ENCODE measurements at regions not wholly inside any gene's neighbourhood (a gene's known extent, or its start where the extent isn't known, plus 50 kb on each side); places are given as distances from the start of the nearest gene placed in this dataset.

- H3K4me3 ChIP-seq (ENCODE audit: severe bottlenecking) = no peak overlapping the region
- no peaks in the 10 kb centered on the region for H3K4me1 ChIP-seq (ENCODE audit: insufficient read depth, poor library complexity, severe bottlenecking)
- ATAC-seq (ENCODE audit: low read depth) = no peak
- no peak for DNase-seq (ENCODE audit: low spot score)
- H3K36me3 ChIP-seq (ENCODE audit: low read depth) = no peaks in the 10 kb centered on the region
- peaks cover 8% of the 10 kb centered on the region for H3K27me3 ChIP-seq (ENCODE audit: insufficient read depth, poor library complexity, severe bottlenecking)
- H3K9me3 ChIP-seq (ENCODE audit: severe bottlenecking) = no peaks in the 10 kb centered on the region
- H3K27ac ChIP-seq (ENCODE audit: poor library complexity, severe bottlenecking) = no peak overlapping the region
- no peak for TF ChIP-seq CTCF (IDR thresholded peaks at IDR 0.05; ENCODE audit: poor library complexity, severe bottlenecking)
Observed at GRCh38 chr9:12633016-12633765, 60.0 kb upstream of the TYRP1 start.

- no peaks in the 10 kb centered on the region for H3K36me3 ChIP-seq (ENCODE audit: low read depth)
- H3K4me1 ChIP-seq (ENCODE audit: insufficient read depth, poor library complexity, severe bottlenecking) = no peaks in the 10 kb centered on the region
- peak; percentile 77 for TF ChIP-seq CTCF (IDR thresholded peaks at IDR 0.05; ENCODE audit: poor library complexity, severe bottlenecking)
- H3K9me3 ChIP-seq (ENCODE audit: severe bottlenecking) = no peaks in the 10 kb centered on the region
- ATAC-seq (ENCODE audit: low read depth) (peak; percentile 79), DNase-seq (ENCODE audit: low spot score) (no peak)
- H3K27me3 ChIP-seq (ENCODE audit: insufficient read depth, poor library complexity, severe bottlenecking) = no peaks in the 10 kb centered on the region
- no peak overlapping the region for H3K27ac ChIP-seq (ENCODE audit: poor library complexity, severe bottlenecking)
- no peak overlapping the region for H3K4me3 ChIP-seq (ENCODE audit: severe bottlenecking)
Observed at GRCh38 chr9:12640016-12640587, 53.1 kb upstream of the TYRP1 start.

GRCh38 chr9:12640866-12641636, 52.1 kb upstream of the TYRP1 start:
- ATAC-seq (ENCODE audit: low read depth) (no peak), DNase-seq (ENCODE audit: low spot score) (no peak)
- Histone ChIP-seq H3K27ac (ENCODE audit: poor library complexity, severe bottlenecking) (no peak overlapping the region), H3K27me3 (ENCODE audit: insufficient read depth, poor library complexity, severe bottlenecking) (no peaks in the 10 kb centered on the region), H3K36me3 (ENCODE audit: low read depth) (no peaks in the 10 kb centered on the region), H3K4me3 (ENCODE audit: severe bottlenecking) (no peak overlapping the region), H3K9me3 (ENCODE audit: severe bottlenecking) (no peaks in the 10 kb centered on the region), H3K4me1 (ENCODE audit: insufficient read depth, poor library complexity, severe bottlenecking) (no peaks in the 10 kb centered on the region)
- TF ChIP-seq CTCF (IDR thresholded peaks at IDR 0.05; ENCODE audit: poor library complexity, severe bottlenecking) = no peak

Measured in RWPE2 (cell line).